OCI-M1 (cell line): ENCODE measurements at regions not wholly inside any gene's neighbourhood (a gene's known extent, or its start where the extent isn't known, plus 50 kb on each side); places are given as distances from the start of the nearest gene placed in this dataset.
"Not testable (repeated sequence)": the region's sequence is repeated elsewhere in the genome, so short reads cannot be mapped to it uniquely, and the experiment has no call there.

ENCODE experiments used
- DNase-seq: peaks from one replicate; lab custom pipeline; 2025; lab: John Stamatoyannopoulos, UW

DNA sequence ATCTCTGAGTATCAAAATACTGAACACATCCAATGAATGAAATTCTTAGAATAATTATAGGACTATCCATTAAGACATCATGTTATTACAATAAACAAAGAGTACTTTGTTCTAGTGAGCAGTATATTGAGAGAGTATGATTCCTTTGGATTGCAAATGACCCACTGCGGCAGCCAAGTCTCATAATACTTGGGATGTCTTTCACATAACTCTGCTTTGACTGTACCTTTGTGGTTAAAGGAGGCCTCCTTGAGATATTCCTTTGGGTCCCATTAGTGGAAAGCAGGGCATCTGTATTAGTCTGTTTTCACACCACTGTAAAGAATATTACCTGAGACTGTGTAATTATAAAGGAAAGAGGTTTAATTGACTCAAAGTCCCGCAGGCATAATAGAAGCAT, 593.8 kb downstream of the TRHDE start:
- DNase-seq, result no peak

- no peak for DNase-seq
These were observed 596.9 kb downstream of the TRHDE start for GRCh38 chr12:72869024-72869423.

DNA sequence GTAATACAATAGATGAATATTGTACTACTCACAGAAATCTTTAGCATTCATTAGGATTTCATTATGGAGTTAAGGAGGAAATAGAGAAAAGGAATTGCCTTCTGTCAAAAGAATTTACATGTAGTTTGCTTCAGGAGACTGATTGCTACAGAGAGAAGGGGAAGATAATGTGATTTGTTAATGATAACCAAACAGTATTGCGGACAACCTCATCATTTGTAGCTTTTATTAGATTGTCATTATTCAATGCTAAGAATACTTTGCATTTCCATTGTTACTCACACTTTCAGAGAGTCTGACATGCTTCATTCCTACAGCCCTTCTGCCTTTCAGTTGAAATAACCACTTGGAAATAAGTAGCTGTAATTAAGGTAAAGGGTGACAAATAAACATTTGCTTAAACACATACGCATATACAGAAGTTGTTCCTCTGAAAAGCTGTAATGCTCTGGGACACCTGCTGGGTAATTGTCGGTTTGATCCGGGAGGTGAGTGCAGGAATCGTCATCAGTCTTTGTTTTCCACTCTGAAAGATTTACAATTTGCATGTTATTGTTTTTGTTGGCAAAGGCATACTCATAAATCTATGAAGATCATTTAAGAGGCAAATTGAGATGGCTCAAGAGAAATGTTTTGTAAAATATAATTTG, 600.2 kb downstream of the TRHDE start:
- no peak for DNase-seq

DNA sequence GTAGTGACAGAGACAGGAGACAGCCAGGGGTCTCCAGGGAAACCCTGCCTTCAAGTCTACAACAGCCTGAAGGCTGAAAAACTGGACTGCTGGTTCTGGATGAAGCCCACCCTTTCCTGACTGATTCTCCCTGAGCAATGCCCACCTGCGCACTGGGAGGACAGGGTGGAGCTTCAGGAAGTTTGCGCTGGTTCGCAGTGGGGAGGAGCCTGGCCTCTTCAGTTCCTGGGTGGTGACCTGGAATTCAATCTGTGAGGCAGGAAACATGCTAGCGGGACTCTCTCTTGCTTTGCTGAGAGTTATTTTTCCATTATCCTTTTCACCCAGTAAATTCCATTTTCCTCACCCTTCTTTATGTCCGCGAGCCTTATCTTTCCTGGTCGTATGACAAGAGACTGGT, 600.8 kb downstream of the TRHDE start:
- no peak for DNase-seq

GRCh38 chr12:72876092-72876491, 603.9 kb downstream of the TRHDE start:
- no peak for DNase-seq

DNA sequence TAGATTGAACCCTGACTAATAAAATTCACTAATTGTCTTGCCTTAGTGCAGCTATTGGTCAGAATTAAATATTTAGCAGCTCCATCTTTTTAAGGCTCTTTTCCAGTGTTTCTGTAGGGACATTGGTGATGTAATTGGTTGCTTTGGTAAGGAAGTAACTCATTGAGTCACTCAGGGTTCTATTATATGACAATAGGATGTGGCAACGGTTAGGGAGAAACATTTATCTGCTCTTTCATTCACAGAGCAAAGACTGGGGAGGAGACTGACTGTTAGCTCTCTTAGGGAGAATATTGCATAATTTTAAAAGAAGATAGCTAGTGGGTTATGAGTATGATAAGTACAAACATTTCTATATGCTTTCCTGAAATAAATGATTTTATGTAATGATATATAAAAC, 616.5 kb downstream of the TRHDE start:
- DNase-seq, result peak; percentile 86

- DNase-seq, result no peak
These were observed 617.6 kb downstream of the TRHDE start for GRCh38 chr12:72889791-72890190.

GRCh38 chr12:72901685-72902084, 629.5 kb downstream of the TRHDE start:
- peak; percentile 47 for DNase-seq

DNA sequence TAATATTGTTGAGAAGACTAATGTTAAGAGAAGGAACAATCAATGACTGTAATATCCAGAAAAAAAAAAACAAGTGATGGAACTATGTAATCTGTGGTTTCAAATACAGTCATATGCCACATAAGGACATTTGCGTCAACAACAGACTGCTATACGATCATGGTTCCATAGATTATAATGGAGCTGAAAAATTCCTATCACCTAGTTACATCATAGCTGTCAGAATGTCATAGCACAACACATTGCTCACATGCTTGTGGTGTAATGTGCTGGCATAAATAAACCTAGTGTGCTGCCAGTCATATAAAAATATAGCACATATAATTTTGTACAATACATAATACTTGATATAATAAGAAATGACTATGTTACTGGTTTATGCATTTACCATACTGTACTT, 653.5 kb downstream of the TRHDE start:
- no peak for DNase-seq

DNA sequence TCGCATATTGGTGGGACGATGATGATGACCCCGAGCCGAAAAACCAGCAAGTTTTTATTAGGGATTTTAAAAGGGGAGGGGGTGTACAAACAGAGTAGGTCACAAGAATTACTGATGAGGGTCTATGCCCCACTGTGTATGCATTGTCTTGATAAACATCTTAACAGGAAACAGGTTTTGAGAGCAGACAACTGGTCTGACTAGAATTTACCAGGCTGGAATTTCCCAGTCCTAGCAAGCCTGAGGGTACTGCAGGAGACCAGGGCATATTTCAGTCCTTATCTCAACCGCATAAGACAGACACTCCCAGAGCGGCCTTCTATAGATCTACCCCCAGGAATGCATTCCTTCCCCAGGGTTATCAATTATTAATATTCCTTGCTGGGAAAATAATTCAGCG, 659.7 kb downstream of the TRHDE start:
- not testable (repeated sequence) for DNase-seq

GRCh38 chr12:72937486-72937885, 665.3 kb downstream of the TRHDE start:
- DNase-seq, result no peak

GRCh38 chr12:72957454-72957853, 685.3 kb downstream of the TRHDE start:
- no peak for DNase-seq

DNA sequence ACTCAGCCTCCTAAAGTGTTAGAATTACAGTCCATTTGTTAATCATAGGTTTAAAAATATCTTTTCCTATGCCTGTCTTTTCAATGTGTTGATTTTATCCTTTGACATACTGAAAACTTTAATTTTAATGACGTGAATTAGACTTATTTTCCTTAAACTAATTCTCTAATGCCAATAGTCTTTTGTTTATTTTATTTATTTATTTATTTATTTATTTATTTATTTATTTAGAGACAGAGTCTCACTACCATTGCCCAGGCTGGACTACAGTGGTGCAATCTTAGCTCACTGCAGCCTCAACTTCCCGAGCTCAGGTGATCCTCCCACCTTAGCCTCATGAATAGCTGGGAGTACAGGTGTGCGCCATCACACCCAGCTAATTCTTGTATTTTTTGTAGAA, 694.5 kb downstream of the TRHDE start:
- DNase-seq, result no peak

GRCh38 chr12:72974954-72975555, 702.9 kb downstream of the TRHDE start:
- DNase-seq, result no peak

DNA sequence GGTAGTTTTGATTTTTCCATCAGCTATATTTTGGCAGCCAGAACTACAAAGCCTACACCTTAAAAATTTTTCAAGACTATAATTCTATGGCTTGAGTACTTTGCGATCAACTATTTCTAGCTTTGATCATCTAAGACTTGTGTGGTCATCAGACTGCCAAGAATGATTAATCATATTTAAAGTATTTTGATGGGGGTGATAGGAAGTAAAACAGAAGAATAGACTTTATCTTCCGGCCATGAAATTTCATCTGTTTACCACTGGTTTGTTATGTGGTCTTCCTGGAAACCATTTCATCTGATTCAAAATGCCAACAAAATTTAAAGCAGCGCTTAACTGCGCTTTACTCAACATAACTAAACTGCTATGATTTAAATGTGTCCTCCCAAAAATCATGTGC, 706.8 kb downstream of the TRHDE start:
- DNase-seq, result no peak

DNA sequence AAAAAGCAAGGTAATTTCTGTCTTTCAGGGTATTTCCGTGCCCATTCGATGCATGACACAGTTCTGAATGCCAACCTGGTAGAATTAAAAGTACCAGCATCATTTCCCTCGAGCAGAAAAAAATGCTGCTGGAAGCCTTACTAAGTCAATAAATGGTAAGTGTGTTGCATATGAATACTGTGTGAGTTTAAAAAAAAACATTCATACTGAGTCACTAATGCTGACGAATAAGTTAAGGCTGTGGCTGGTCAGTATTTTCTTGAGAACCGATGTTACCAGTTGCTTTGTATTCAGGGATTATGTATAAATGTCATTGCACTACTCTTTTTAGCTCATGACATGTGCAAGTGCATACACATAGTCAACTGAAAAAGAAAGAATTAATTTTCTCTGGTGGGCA, 710.2 kb downstream of the TRHDE start:
- DNase-seq, result no peak

- peak; percentile 37 for DNase-seq
These were observed 714.8 kb downstream of the TRHDE start for GRCh38 chr12:72986963-72987362.

DNA sequence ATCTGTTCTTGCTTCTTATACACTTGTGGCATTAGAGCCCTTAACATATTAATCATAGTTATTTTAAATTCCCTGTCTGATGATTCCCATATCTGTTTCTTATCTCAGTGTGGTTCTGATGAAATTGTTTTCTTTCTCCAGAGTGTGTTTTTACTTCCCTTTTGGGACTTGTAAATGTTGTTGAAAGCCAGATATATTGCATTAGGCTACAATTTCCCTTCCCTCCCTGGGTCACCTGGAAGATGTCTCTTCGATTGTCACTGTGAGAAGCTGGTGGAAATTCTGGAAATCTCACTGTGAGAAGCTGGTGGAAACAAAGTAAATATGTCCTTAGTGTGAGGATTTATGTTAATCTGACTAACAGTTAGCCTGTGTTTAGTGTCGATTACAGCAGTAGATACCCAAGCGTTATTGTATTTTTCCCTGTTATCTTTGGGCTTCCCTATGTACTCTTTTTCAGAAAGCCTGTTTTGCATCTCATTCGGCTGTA, 717.3 kb downstream of the TRHDE start:
- peak; percentile 71 for DNase-seq

GRCh38 chr12:72995029-72995428, 722.9 kb downstream of the TRHDE start:
- not testable (repeated sequence) for DNase-seq

DNA sequence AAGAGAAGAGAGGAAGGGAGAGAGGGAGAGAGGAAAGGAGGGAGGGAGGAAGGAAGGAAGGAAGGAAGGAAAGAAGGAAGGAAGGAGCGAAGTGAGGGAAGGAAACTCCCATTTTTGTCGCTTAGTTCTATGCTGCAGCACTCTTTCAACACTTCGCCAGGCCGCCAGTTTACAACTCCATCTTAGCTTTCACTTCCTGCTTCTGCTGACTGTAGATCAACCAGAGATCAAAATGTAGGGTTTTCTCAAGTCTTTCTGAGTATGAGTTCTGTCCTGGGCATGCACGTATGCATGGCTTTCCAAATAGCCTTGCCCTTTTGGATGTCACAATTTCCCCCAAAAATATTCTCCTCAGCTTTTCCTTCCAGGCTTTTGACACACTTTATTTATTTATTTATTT, 723.4 kb downstream of the TRHDE start:
- DNase-seq, result peak; percentile 67

- DNase-seq, result not testable (repeated sequence)
These were observed 729.6 kb downstream of the TRHDE start for GRCh38 chr12:73001806-73002205.

- peak; percentile 70 for DNase-seq
These were observed 730.3 kb downstream of the TRHDE start for GRCh38 chr12:73002504-73002903.

GRCh38 chr12:73009138-73009834, 737.1 kb downstream of the TRHDE start:
- DNase-seq, result peak; percentile 89
